ENCODE measurements at regions not wholly inside any gene's neighbourhood (a gene's known extent, or its start where the extent isn't known, plus 50 kb on each side); places are given as distances from the start of the nearest gene placed in this dataset.

DNA sequence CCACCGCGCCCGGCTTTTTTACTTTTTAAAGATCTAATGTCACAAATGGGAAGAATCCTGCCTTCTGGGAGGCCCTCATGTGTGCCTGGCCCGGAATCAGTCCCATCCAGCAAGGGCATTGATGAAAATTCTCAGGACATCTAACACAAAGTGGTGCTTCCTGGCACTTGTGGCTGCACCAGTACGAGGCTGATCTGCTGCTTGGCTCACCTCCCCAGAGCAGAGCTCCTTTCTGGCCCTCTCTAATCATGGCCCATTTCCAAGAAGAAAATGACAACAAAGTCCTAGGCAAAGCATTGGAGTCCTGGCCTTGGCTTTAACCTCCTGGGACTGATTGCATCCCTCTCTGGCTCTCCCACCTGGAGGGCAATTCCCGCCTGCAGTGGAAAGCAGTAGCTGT, 50.7 kb upstream of the SIAH1 start:
- Histone ChIP-seq H3K4me1 (peaks cover 4% of the 10 kb centered on the region), H3K27me3 (no peaks in the 10 kb centered on the region), H3K27ac (no peak overlapping the region), H3K4me3 (no peak overlapping the region), H3K9me3 (no peaks in the 10 kb centered on the region), H3K36me3 (ENCODE audit: low read depth, missing control alignments) (no peaks in the 10 kb centered on the region)
- intact Hi-C loops (cut with DNase I; ENCODE audit: low total_unique reads), result no loop called here
- no peak for TF ChIP-seq CTCF (IDR thresholded peaks at IDR 0.05)
- TF ChIP-seq POLR2A (IDR thresholded peaks at IDR 0.05), result no peak
- DNase-seq, result peak; percentile 39
- 71 to 77% methylated on average over 5 to 6 of the region's 6 CpGs for WGBS, 2 donors

DNA sequence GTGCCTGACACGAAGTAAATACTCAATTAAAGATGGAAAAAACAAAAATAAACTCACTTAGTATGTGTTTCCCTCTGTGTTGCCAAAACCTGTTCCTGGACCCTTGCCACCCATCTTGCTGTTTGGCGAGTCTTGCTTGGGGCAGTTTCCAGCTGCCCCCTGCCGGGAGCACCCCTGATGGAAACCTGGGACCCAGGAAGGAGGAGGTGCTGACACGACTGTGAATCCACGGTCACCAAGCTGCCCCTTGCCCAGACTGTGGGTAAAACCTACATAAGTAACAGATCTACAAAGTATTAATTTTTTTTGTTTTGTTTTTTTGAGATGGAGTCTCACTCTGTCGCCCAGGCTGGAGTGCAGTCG, 50.1 kb upstream of the SIAH1 start:
- no peak overlapping the region for H3K4me3 ChIP-seq
- WGBS, 2 donors, result 59 to 65% methylated on average over 7 of the region's 7 CpGs
- TF ChIP-seq CTCF (IDR thresholded peaks at IDR 0.05), result no peak
- no peak for TF ChIP-seq POLR2A (IDR thresholded peaks at IDR 0.05)
- H3K36me3 ChIP-seq (ENCODE audit: low read depth, missing control alignments), result no peaks in the 10 kb centered on the region
- DNase-seq, result no peak
- H3K27ac ChIP-seq, result no peak overlapping the region
- H3K4me1 ChIP-seq, result peaks cover 4% of the 10 kb centered on the region
- H3K9me3 ChIP-seq, result no peaks in the 10 kb centered on the region
- no peaks in the 10 kb centered on the region for H3K27me3 ChIP-seq
- intact Hi-C loops (cut with DNase I; ENCODE audit: low total_unique reads), result no loop called here

Small RNAs in the stretch of these regions (small RNA-seq; reads per million reads assigned to genes)
- gene AC026470.1, result 0 reads per million in 2 donors

All from testis (tissue), 2 donors.